ENCODE measurements at regions not wholly inside any gene's neighbourhood (a gene's known extent, or its start where the extent isn't known, plus 50 kb on each side); places are given as distances from the start of the nearest gene placed in this dataset.
"Not testable (repeated sequence)": the region's sequence is repeated elsewhere in the genome, so short reads cannot be mapped to it uniquely, and the experiment has no call there.

DNA sequence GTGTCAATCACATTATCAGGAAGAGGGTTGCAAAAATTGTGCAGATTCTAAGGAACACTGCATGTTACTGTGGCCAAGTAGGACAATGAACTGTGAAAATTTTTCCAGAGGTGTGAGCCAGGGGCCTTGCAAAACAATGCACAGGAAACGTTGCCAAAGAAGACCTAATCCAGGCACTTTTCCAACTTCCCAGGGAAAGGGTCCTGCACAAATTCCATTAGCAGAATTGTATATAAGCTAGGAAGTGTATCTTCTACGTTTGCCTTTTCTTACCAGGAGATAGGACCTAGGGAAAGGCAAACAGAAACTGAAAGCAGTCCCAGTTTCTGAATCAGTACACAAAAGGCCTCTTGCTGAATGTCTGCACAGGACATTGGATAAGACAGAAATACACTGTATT lies 1888.3 kb upstream of the CELF4 start:
- Histone ChIP-seq H3K9me3 (no peaks in the 10 kb centered on the region), H3K4me3 (no peak overlapping the region), H3K27me3 (no peaks in the 10 kb centered on the region), H3K4me2 (peak overlapping the region; percentile 70), H3K27ac (peak overlapping the region; percentile 36; the same call in 1 of the 2 replicates), H3K36me3 (no peaks in the 10 kb centered on the region), H3K9ac (no peak overlapping the region), H3K4me1 (peaks cover 8% of the 10 kb centered on the region; the same call in 1 of the 2 replicates), H4K20me1 (no peaks in the 10 kb centered on the region)
- TF ChIP-seq Cebpa-rat (IDR thresholded peaks at IDR 0.05) = no peak

DNA sequence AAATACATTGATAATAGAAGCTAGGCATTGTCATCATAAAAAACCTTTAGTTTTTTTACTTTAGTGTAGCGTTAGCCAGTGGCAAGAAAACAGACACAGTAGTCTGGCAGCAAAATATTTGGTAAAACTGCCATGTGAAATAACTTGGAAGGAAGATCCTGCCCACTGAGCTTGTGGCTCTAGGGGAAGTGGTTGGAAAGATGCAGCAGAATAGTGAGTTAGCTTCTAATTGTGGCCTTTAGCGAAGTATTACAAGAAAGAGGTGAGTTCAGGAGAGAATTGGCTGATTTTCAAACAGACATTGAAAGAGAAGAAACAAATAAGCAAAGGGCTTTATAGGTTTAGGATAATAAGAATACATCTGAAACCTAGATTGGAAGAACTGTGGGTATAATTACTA lies 1887.8 kb upstream of the CELF4 start:
- no peak for TF ChIP-seq Cebpa-rat (IDR thresholded peaks at IDR 0.05)
- Histone ChIP-seq H3K27me3 (no peaks in the 10 kb centered on the region), H3K27ac (no peak overlapping the region), H3K4me1 (peaks cover 8% of the 10 kb centered on the region; the same call in 1 of the 2 replicates), H3K9me3 (no peaks in the 10 kb centered on the region), H3K9ac (no peak overlapping the region), H4K20me1 (no peaks in the 10 kb centered on the region), H3K4me2 (peak overlapping the region; percentile 70; the same call in 1 of the 2 replicates), H3K36me3 (no peaks in the 10 kb centered on the region), H3K4me3 (no peak overlapping the region)

DNA sequence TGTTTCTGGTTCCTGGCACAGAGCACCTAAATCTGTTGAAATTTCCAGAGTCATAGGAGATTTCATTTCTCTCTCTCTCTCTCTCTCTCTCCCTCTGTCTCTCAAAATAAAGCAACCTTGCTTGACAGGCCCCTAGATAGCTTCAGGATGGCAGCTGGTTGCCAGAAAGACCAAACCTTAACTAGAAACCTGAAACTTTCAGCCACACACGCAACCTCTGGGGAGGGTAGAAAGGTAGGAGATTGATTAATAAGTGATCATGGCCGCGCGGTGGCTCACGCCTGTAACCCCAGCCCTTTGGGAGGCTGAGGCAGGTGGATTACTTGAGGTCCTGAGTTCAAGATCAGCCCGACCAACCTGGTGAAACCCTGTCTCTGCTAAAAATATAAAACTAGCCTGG lies 1885.4 kb upstream of the CELF4 start:
- H3K36me3 ChIP-seq = no peaks in the 10 kb centered on the region
- H3K4me1 ChIP-seq = peaks cover 8% of the 10 kb centered on the region; the same call in 1 of the 2 replicates
- no peak overlapping the region for H3K4me2 ChIP-seq
- no peaks in the 10 kb centered on the region for H3K27me3 ChIP-seq
- no peaks in the 10 kb centered on the region for H4K20me1 ChIP-seq
- no peak overlapping the region for H3K4me3 ChIP-seq
- H3K9me3 ChIP-seq = no peaks in the 10 kb centered on the region
- no peak for TF ChIP-seq Cebpa-rat (IDR thresholded peaks at IDR 0.05)
- H3K27ac ChIP-seq = no peak overlapping the region
- no peak overlapping the region for H3K9ac ChIP-seq

DNA sequence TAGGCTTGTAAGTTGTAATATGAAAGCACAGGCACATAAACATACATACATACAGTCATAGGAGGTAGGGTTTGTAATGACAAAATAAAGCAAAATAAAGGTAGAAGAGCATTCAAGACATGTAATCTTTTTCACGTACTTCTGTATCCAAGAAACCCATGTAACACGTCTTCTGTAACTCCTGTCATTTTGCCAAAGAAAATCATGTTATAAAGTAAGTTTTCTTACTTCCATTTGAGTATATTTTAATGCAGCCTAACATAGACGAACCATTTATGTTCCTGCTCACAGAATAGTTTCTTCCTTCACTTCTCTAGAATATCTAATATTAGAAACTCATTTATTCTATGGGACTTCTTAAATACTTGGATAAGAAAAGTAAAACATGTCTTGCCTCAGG lies 1884.0 kb upstream of the CELF4 start:
- no peak for TF ChIP-seq Cebpa-rat (IDR thresholded peaks at IDR 0.05)
- Histone ChIP-seq H3K9me3 (no peaks in the 10 kb centered on the region), H3K4me2 (no peak overlapping the region), H3K27ac (no peak overlapping the region), H4K20me1 (no peaks in the 10 kb centered on the region), H3K4me1 (peaks cover 13% of the 10 kb centered on the region; the same call in 1 of the 2 replicates), H3K9ac (no peak overlapping the region), H3K27me3 (no peaks in the 10 kb centered on the region), H3K36me3 (no peaks in the 10 kb centered on the region), H3K4me3 (no peak overlapping the region)

DNA sequence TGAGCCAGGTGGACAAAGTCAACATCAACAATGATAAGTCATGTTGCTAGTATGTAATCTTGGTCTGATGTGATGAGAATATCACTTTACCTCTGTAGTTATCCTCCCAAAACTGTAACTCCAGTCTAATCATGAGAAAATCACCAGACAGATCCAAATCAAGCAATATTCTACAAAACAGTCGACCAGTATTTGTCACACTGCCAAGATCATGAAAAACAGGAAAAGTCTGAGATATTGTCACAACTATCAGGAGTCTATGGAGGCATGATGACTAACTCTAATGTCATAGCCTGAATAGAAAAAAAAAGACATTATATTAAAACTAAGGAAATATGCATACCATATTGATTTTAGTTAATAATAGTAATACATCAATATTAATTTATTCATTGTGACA lies 1883.3 kb upstream of the CELF4 start:
- Histone ChIP-seq H3K4me2 (no peak overlapping the region), H3K36me3 (no peaks in the 10 kb centered on the region), H3K4me1 (peaks cover 13% of the 10 kb centered on the region), H3K27ac (no peak overlapping the region), H3K27me3 (no peaks in the 10 kb centered on the region), H3K4me3 (no peak overlapping the region), H3K9me3 (no peaks in the 10 kb centered on the region), H4K20me1 (no peaks in the 10 kb centered on the region), H3K9ac (no peak overlapping the region)
- no peak for TF ChIP-seq Cebpa-rat (IDR thresholded peaks at IDR 0.05)

DNA sequence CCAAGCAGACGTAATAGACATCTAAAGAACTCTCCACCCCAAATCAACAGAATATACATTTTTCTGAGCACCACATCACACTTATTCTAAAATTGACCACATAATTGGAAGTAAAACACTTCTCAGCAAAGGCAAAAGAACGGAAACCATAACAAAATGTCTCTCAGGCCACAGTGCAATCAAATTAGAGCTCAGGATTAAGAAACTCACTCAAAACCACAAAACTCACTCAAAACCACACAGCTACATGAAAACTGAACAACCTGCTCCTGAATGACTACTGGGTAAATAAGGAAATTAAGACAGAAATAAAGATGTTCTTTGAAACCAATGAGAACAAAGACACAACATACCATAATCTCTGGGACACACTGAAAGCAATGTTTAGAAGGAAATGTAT lies 1879.4 kb upstream of the CELF4 start:
- H3K27me3 ChIP-seq, H3K36me3 ChIP-seq, H3K27ac ChIP-seq, H3K9ac ChIP-seq, H3K4me2 ChIP-seq, H4K20me1 ChIP-seq, H3K9me3 ChIP-seq, H3K4me3 ChIP-seq: not testable (repeated sequence)
- H3K4me1 ChIP-seq = peaks cover 14% of the 10 kb centered on the region

DNA sequence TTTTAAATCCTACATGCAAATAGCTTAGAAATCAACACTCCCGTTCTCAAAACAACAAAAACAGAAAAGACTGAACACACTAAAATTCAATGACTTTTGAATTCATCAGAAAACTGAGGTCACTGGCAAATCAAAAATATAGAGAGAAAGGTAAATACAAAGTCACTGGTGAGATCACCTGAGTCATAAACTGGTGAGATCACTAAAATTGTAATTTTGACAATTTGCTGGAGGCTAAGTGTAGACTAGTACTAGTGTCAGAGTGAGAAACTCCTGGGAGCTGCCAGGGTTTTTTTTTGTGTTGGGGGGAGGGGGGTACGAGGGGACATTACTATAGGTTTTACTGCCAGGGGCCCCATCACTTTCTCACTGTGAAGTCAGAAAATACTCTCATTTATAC lies 1876.0 kb upstream of the CELF4 start:
- H3K4me3 ChIP-seq = no peak overlapping the region
- no peak overlapping the region for H3K27ac ChIP-seq
- H3K4me1 ChIP-seq = peaks cover 17% of the 10 kb centered on the region
- H3K36me3 ChIP-seq = no peaks in the 10 kb centered on the region
- no peak overlapping the region for H3K4me2 ChIP-seq
- H4K20me1 ChIP-seq = no peaks in the 10 kb centered on the region
- no peaks in the 10 kb centered on the region for H3K9me3 ChIP-seq
- H3K9ac ChIP-seq = no peak overlapping the region
- no peak for TF ChIP-seq Cebpa-rat (IDR thresholded peaks at IDR 0.05)
- no peaks in the 10 kb centered on the region for H3K27me3 ChIP-seq

DNA sequence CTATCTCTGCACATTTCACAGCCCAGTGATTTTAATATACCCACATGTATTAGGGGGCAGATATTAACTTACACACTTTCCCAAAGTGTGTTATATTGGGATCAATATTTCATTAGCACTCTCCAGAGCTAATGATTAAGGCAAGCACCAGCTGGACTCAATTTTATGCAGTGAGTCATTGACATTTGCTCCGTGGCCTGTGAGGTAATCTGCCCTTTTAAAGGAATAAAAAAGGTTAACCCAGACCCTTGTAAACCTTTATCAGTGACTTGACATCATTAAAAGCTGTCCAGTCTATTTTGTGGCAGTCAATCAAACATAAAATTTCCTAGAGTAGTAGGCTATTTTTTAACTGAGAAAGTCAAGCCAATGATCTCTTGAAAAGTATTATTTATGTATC lies 1870.4 kb upstream of the CELF4 start:
- no peak for TF ChIP-seq Cebpa-rat (IDR thresholded peaks at IDR 0.05)
- Histone ChIP-seq H3K4me1 (peaks cover 5% of the 10 kb centered on the region; the same call in 1 of the 2 replicates), H3K4me2 (no peak overlapping the region), H3K4me3 (no peak overlapping the region), H3K27ac (no peak overlapping the region), H3K9me3 (no peaks in the 10 kb centered on the region), H3K27me3 (no peaks in the 10 kb centered on the region), H3K36me3 (no peaks in the 10 kb centered on the region), H3K9ac (no peak overlapping the region), H4K20me1 (no peaks in the 10 kb centered on the region)

DNA sequence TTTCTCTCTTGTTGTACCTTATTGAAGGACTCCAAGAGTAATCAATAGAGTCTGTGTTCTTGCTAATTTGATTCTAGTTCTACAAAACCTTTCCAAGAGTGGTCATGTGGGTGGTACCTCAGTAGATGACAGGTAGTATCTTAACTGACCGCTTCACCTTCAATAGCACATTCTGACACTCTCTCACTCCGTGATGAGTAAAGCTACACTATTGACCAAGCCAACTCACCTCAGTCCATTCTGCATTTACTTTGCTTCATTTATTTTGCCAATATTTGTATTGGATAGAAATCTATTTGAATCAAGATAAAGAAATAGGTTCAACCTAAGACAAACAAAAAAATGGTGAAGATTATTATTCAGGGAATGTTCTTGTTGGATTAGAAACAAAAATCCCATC lies 1869.6 kb upstream of the CELF4 start:
- Histone ChIP-seq H3K36me3 (no peaks in the 10 kb centered on the region), H3K4me1 (peaks cover 5% of the 10 kb centered on the region; the same call in 1 of the 2 replicates), H3K9ac (no peak overlapping the region), H4K20me1 (no peaks in the 10 kb centered on the region), H3K9me3 (no peaks in the 10 kb centered on the region), H3K27ac (no peak overlapping the region), H3K27me3 (no peaks in the 10 kb centered on the region), H3K4me2 (no peak overlapping the region), H3K4me3 (no peak overlapping the region)
- TF ChIP-seq Cebpa-rat (IDR thresholded peaks at IDR 0.05) = no peak

DNA sequence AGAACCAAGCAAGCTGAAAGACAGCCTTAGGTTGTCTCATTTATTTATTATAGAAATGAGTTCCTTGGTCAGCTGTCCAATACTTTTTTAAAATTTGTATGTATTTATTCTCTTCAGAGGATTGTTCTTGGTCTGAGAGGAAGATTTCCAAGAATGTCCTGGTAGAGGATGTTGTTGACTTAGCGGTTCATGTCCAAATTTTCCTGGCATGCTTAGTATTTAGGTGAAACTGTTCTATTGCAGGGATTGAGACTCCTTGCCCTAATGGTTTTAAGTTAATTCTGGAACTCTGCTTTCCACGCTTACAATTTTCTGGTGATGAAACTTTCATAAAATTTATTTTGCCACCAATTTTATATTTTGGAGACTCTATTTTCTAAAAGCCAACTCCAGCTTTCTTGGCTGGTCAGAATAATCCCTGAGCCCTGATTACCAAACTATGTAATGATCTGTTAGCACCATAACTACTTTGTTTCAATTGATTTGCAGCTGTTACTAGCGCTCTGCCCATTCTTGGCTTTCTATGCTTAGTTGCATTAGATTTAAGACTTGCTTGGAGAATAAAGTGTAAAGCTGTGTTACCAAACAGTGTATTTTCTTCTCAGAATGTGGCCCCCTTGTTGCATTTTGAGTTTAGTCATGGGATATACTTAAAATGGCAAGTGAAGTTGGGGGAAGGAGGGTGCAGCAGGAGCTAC lies 1868.8 kb upstream of the CELF4 start:
- Histone ChIP-seq H3K36me3 (no peaks in the 10 kb centered on the region), H3K4me2 (no peak overlapping the region), H3K4me1 (peaks cover 5% of the 10 kb centered on the region; the same call in 1 of the 2 replicates), H3K9ac (no peak overlapping the region), H3K27me3 (no peaks in the 10 kb centered on the region), H3K27ac (no peak overlapping the region), H3K4me3 (no peak overlapping the region), H3K9me3 (no peaks in the 10 kb centered on the region), H4K20me1 (no peaks in the 10 kb centered on the region)
- TF ChIP-seq Cebpa-rat (IDR thresholded peaks at IDR 0.05) = no peak
